CD4-positive, alpha-beta T cell (primary cell): ENCODE measurements at regions not wholly inside any gene's neighbourhood (a gene's known extent, or its start where the extent isn't known, plus 50 kb on each side); places are given as distances from the start of the nearest gene placed in this dataset.

Source experiments
- ATAC-seq: fragments of 200-7000 bp; cut with Tn5 transposase; one replicate; pipeline ENCODE4 v1.10.0; 2022; ENCODE audit warnings: mild to moderate bottlenecking; ENCODE audit not compliant: poor library complexity
- CTCF ChIA-PET: fragments of 350-600 bp; sonication (Branson Sonifier 250); formaldehyde crosslinking; loops from one replicate; lab custom pipeline; 2021; ENCODE audit warnings: antibody characterized with exemption, inconsistent platforms; lab: Charles Lee
- POLR2A ChIA-PET: fragments of 350-600 bp; sonication (Branson Sonifier 250); formaldehyde crosslinking; loops from one replicate; lab custom pipeline; 2021; ENCODE audit warnings: antibody characterized with exemption, inconsistent platforms; lab: Charles Lee
- DNase-seq, 14 experiments: peaks; one replicate each; pipeline ENCODE4 v3.0.0-alpha.2; 2013 to 2020; ENCODE audit warnings: mixed read lengths in 2 of 14
- H3K27ac ChIP-seq, 2 donors: one replicate each; pipeline versions ENCODE4 v1.5.1 to v1.7.0; 2013; ENCODE audit warnings: low read length in 2 of 2, low read depth in 1 of 2, mild to moderate bottlenecking in 1 of 2
- H3K27me3 ChIP-seq, 2 experiments: 1 replicate in 1 of 2; 2 replicates in 1 of 2; pipeline versions ENCODE4 v1.6.1 to v1.7.0; 2013; ENCODE audit warnings: low read length in 2 of 2, control low read depth in 1 of 2, mild to moderate bottlenecking in 1 of 2, moderate library complexity in 1 of 2; ENCODE audit not compliant: insufficient read depth in 2 of 2, control insufficient read depth in 1 of 2
- H3K36me3 ChIP-seq: one replicate; pipeline ENCODE4 v1.6.1; 2013; ENCODE audit warnings: low read length, control low read depth; ENCODE audit not compliant: insufficient read depth
- H3K4me1 ChIP-seq: one replicate; pipeline ENCODE4 v1.6.1; 2013; ENCODE audit warnings: low read length, control low read depth; ENCODE audit not compliant: insufficient read depth
- H3K4me3 ChIP-seq: one replicate; pipeline ENCODE4 v1.5.1; 2013; ENCODE audit warnings: mild to moderate bottlenecking, low read length, moderate library complexity
- H3K9me3 ChIP-seq, 2 experiments: 1 replicate in 1 of 2; 2 replicates in 1 of 2; pipeline versions ENCODE4 v1.6.1 to v1.7.0; 2013; ENCODE audit warnings: low read length in 2 of 2, mild to moderate bottlenecking in 2 of 2, control low read depth in 1 of 2, moderate library complexity in 1 of 2; ENCODE audit not compliant: control insufficient read depth in 1 of 2, insufficient read depth in 1 of 2
- H3K27ac Mint-ChIP-seq: one replicate; pipeline ENCODE4 v1.8.0; 2020; ENCODE audit warnings: mixed read lengths
- H3K27me3 Mint-ChIP-seq: one replicate; pipeline ENCODE4 v1.8.0; 2021; ENCODE audit warnings: mixed read lengths
- H3K36me3 Mint-ChIP-seq: one replicate; pipeline ENCODE4 v1.8.0; 2021; ENCODE audit warnings: low read depth, mixed read lengths
- H3K4me1 Mint-ChIP-seq: one replicate; pipeline ENCODE4 v1.8.0; 2021; ENCODE audit warnings: low read depth, mixed read lengths
- H3K4me3 Mint-ChIP-seq: one replicate; pipeline ENCODE4 v1.8.0; 2020; ENCODE audit warnings: mild to moderate bottlenecking, mixed read lengths
- H3K9me3 Mint-ChIP-seq: one replicate; pipeline ENCODE4 v1.8.0; 2020; ENCODE audit warnings: mixed read lengths
- CTCF ChIP-seq: fragments of 200-600 bp; IDR thresholded peaks from one replicate; pipeline ENCODE4 v1.8.0; 2022; ENCODE audit warnings: antibody characterized with exemption, mild to moderate bottlenecking
- intact Hi-C, 2 experiments: fragments of 100-400 bp; cut with DNase I in 1 of 2; cut with micrococcal nuclease in 1 of 2; formaldehyde crosslinking; loops; one replicate each; pipeline versions ENCODE4 v1.15.1 to v1.9.0; 2023 to 2025; cut with DNase I, micrococcal nuclease

DNA sequence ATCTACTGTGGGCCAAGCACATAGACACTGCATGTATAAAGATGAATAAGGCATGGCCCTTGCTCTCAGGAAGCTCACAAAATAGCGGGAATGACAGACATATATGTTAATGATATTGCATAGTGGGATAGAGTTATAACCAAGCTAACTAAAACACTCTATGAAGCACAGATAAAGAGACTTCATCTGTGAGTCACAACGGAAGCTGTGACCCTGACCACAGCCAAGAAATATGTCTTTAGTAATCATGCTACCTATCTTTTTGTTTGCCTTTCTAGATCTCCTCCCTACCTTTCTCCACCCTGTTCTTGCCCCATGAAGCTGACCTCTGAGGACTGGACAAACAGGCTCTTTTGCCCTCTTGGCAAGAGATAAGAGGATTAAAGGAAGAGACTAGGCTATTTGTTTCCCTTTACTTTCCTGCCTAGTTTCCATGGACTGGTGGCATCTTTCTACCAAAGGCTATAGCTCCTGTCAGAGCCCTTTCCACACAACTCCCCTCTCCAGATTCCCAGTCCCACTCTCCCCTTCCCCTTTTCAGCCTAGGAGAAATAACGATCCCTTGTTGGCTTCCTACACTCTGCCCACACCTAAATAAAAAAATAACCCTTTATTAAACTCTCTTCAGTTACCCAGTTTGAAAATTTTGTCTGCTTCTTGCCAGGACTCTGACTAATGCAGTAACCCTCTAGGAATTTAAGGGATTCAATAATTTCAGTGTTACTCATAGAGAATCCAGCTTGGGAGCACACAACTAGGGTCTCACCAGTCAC is 504.9 kb upstream of the MARCKS start:
- H3K4me3 Mint-ChIP-seq, result no peak overlapping the region
- H3K4me1 Mint-ChIP-seq, result no peaks in the 10 kb centered on the region
- H3K27ac Mint-ChIP-seq, result no peak overlapping the region
- no peaks in the 10 kb centered on the region for H3K4me1 ChIP-seq
- no peaks in the 10 kb centered on the region for H3K36me3 ChIP-seq
- ATAC-seq (no peak), DNase-seq (no peak)
- no peaks in the 10 kb centered on the region for H3K36me3 Mint-ChIP-seq
- H3K9me3 ChIP-seq, result no peaks in the 10 kb centered on the region
- H3K27ac ChIP-seq, result no peak overlapping the region
- H3K4me3 ChIP-seq, result no peak overlapping the region
- no peaks in the 10 kb centered on the region for H3K27me3 ChIP-seq
- POLR2A ChIA-PET, result no interaction called here
- no peak for TF ChIP-seq CTCF
- CTCF ChIA-PET, result no interaction called here
- intact Hi-C loops, result no loop called here
- no peaks in the 10 kb centered on the region for H3K9me3 Mint-ChIP-seq
- no peaks in the 10 kb centered on the region for H3K27me3 Mint-ChIP-seq

GRCh38 chr6:113352831-113353230 is 504.3 kb upstream of the MARCKS start:
- H3K9me3 Mint-ChIP-seq, result no peaks in the 10 kb centered on the region
- ATAC-seq (no peak), DNase-seq (no peak)
- H3K36me3 Mint-ChIP-seq, result no peaks in the 10 kb centered on the region
- Histone ChIP-seq H3K36me3 (no peaks in the 10 kb centered on the region), H3K27ac (no peak overlapping the region), H3K4me3 (no peak overlapping the region), H3K27me3 (no peaks in the 10 kb centered on the region), H3K4me1 (no peaks in the 10 kb centered on the region), H3K9me3 (no peaks in the 10 kb centered on the region)
- no peak for TF ChIP-seq CTCF
- H3K4me3 Mint-ChIP-seq, result no peak overlapping the region
- ChIA-PET POLR2A (no interaction called here), CTCF (no interaction called here)
- H3K27me3 Mint-ChIP-seq, result no peaks in the 10 kb centered on the region
- no peak overlapping the region for H3K27ac Mint-ChIP-seq
- H3K4me1 Mint-ChIP-seq, result no peaks in the 10 kb centered on the region
- intact Hi-C loops, result no loop called here

DNA sequence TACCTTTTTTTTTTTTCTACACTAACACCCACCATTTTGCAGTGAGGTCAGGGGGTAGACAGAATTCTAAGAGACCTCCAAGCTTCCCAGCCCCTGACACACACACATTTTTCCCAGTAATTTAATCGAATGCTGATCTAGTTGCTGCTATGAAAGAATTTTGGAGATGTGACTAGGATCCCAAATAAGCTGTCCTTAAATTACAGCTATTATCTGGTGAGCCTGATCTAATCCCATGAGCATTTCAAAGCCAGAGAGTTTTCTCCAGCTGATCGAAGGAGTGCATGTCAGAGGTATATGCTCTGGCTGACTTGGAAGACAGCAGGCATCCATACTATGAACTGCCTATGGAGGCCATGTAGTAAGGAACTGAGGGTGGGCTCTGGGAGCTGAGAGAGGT is 503.8 kb upstream of the MARCKS start:
- Mint-ChIP-seq H3K27ac (no peak overlapping the region), H3K27me3 (no peaks in the 10 kb centered on the region), H3K4me1 (no peaks in the 10 kb centered on the region), H3K9me3 (no peaks in the 10 kb centered on the region), H3K4me3 (no peak overlapping the region), H3K36me3 (no peaks in the 10 kb centered on the region)
- no peaks in the 10 kb centered on the region for H3K27me3 ChIP-seq
- intact Hi-C loops, result no loop called here
- ATAC-seq (no peak), DNase-seq (no peak)
- ChIA-PET CTCF (no interaction called here), POLR2A (no interaction called here)
- no peak overlapping the region for H3K4me3 ChIP-seq
- no peaks in the 10 kb centered on the region for H3K36me3 ChIP-seq
- no peaks in the 10 kb centered on the region for H3K9me3 ChIP-seq
- TF ChIP-seq CTCF, result no peak
- H3K27ac ChIP-seq, result no peak overlapping the region
- no peaks in the 10 kb centered on the region for H3K4me1 ChIP-seq
